ENCODE measurements at regions not wholly inside any gene's neighbourhood (a gene's known extent, or its start where the extent isn't known, plus 50 kb on each side); places are given as distances from the start of the nearest gene placed in this dataset.

DNA sequence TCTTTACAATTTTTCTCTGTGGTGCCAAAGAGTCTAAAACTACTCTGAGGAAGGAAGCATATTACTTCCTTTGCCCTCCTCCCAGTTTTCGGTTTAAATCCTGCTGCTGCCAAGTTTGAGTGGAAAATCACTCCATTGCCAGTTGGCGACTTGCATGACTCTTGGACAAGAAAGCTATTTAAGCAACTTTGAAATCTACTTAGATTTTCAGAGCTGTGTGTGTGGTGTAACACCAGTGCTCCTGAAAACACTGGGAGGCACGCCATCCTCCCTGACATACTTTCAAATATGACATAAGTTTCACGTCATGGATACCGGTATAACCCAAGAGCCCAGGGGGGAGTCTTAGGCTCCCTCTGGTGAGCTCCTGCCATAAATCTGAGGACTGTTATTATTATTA lies 83.5 kb upstream of the RIOK2 start:
- TF ChIP-seq FOXP2 (optimal IDR thresholded peaks at IDR 0.05; ENCODE audit: borderline replicate concordance, extremely low read depth, extremely low read length, insufficient read depth) (no peak), POLR2AphosphoS5 (IDR thresholded peaks at IDR 0.05; ENCODE audit: low read depth, low read length) (no peak), TAF1 (IDR thresholded peaks at IDR 0.05; ENCODE audit: borderline replicate concordance, insufficient read depth, low read length) (no peak), SIN3A (IDR thresholded peaks at IDR 0.05; ENCODE audit: borderline replicate concordance, insufficient read depth, low read length) (no peak)
- TF ChIP-seq, protein P1, sequence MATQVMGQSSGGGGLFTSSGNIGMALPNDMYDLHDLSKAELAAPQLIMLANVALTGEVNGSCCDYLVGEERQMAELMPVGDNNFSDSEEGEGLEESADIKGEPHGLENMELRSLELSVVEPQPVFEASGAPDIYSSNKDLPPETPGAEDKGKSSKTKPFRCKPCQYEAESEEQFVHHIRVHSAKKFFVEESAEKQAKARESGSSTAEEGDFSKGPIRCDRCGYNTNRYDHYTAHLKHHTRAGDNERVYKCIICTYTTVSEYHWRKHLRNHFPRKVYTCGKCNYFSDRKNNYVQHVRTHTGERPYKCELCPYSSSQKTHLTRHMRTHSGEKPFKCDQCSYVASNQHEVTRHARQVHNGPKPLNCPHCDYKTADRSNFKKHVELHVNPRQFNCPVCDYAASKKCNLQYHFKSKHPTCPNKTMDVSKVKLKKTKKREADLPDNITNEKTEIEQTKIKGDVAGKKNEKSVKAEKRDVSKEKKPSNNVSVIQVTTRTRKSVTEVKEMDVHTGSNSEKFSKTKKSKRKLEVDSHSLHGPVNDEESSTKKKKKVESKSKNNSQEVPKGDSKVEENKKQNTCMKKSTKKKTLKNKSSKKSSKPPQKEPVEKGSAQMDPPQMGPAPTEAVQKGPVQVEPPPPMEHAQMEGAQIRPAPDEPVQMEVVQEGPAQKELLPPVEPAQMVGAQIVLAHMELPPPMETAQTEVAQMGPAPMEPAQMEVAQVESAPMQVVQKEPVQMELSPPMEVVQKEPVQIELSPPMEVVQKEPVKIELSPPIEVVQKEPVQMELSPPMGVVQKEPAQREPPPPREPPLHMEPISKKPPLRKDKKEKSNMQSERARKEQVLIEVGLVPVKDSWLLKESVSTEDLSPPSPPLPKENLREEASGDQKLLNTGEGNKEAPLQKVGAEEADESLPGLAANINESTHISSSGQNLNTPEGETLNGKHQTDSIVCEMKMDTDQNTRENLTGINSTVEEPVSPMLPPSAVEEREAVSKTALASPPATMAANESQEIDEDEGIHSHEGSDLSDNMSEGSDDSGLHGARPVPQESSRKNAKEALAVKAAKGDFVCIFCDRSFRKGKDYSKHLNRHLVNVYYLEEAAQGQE (IDR thresholded peaks at IDR 0.05; ENCODE audit: insufficient read depth in 1 of 2, low read depth in 2 of 2, low read length in 2 of 2): no peak

- TF ChIP-seq POLR2AphosphoS5 (IDR thresholded peaks at IDR 0.05; ENCODE audit: low read depth, low read length) (no peak), SIN3A (IDR thresholded peaks at IDR 0.05; ENCODE audit: borderline replicate concordance, insufficient read depth, low read length) (no peak), FOXP2 (optimal IDR thresholded peaks at IDR 0.05; ENCODE audit: borderline replicate concordance, extremely low read depth, extremely low read length, insufficient read depth) (no peak), TAF1 (IDR thresholded peaks at IDR 0.05; ENCODE audit: borderline replicate concordance, insufficient read depth, low read length) (no peak)
- TF ChIP-seq, protein P1 (IDR thresholded peaks at IDR 0.05; ENCODE audit: insufficient read depth in 1 of 2, low read depth in 2 of 2, low read length in 2 of 2): no peak
Measured at GRCh38 chr5:97267767-97268166, 84.7 kb upstream of the RIOK2 start.

DNA sequence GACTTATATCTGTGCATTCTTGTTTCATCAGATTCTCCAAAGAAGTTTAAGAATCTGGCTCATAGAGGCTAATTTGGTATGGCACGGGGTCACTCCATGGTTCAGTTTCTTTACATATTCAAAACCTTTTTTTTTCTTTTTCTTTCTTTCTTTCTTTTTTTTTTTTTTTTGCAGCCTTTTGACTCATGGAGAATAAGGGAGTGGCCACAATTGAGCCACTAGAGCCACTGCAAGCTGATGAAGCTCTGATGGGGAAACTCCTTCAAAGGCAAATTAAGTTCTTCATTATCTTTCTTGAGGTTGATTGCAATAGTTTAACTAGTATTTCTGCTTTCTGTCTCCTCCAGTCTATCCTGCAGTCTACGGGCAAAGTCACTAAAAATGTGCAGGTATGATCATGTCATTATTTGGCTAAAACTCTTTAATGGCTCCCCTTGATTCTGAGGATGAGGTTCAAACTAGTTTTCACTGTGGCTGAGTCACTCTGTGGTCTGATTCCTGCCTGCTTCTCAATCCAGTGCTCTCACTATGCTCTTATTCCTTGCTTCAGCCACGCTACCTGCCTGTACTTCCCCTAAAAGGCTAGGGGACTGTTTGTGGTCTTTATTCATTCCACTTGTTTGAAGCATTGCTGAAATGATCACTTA lies 93.5 kb upstream of the RIOK2 start:
- TF ChIP-seq POLR2AphosphoS5 (IDR thresholded peaks at IDR 0.05; ENCODE audit: low read depth, low read length) (no peak), SIN3A (IDR thresholded peaks at IDR 0.05; ENCODE audit: borderline replicate concordance, insufficient read depth, low read length) (no peak), TAF1 (IDR thresholded peaks at IDR 0.05; ENCODE audit: borderline replicate concordance, insufficient read depth, low read length) (no peak), FOXP2 (optimal IDR thresholded peaks at IDR 0.05; ENCODE audit: borderline replicate concordance, extremely low read depth, extremely low read length, insufficient read depth) (no peak)
- TF ChIP-seq, protein P1 (IDR thresholded peaks at IDR 0.05; ENCODE audit: insufficient read depth in 1 of 2, low read depth in 2 of 2, low read length in 2 of 2): no peak

- no peak for TF ChIP-seq POLR2AphosphoS5 (IDR thresholded peaks at IDR 0.05; ENCODE audit: low read depth, low read length)
- no peak for TF ChIP-seq SIN3A (IDR thresholded peaks at IDR 0.05; ENCODE audit: borderline replicate concordance, insufficient read depth, low read length)
- TF ChIP-seq, protein P1 (IDR thresholded peaks at IDR 0.05; ENCODE audit: insufficient read depth in 1 of 2, low read depth in 2 of 2, low read length in 2 of 2): no peak
- no peak for TF ChIP-seq TAF1 (IDR thresholded peaks at IDR 0.05; ENCODE audit: borderline replicate concordance, insufficient read depth, low read length)
- TF ChIP-seq FOXP2 (optimal IDR thresholded peaks at IDR 0.05; ENCODE audit: borderline replicate concordance, extremely low read depth, extremely low read length, insufficient read depth): no peak
Measured at GRCh38 chr5:97281257-97281656, 98.2 kb upstream of the RIOK2 start.
